ENCODE measurements at regions not wholly inside any gene's neighbourhood (a gene's known extent, or its start where the extent isn't known, plus 50 kb on each side); places are given as distances from the start of the nearest gene placed in this dataset.
A peak's percentile ranks its signal among the peaks of the same experiment; 100 is the strongest.

- no peak overlapping the region for H2AK5ac ChIP-seq (ENCODE audit: low read length)
- no peak overlapping the region for H2BK12ac ChIP-seq (ENCODE audit: low read length)
- no peak overlapping the region for H2BK120ac ChIP-seq (ENCODE audit: insufficient read depth, low read length, poor library complexity)
- H3K27ac ChIP-seq (ENCODE audit: low read depth, low read length) = no peak overlapping the region
- H3K9me3 ChIP-seq (ENCODE audit: insufficient read depth, low read depth, low read length) = peaks cover 9% of the 10 kb centered on the region
- no peak overlapping the region for H2BK5ac ChIP-seq (ENCODE audit: low read depth, low read length, poor library complexity)
- H3K23ac ChIP-seq (ENCODE audit: low read length) = no peak overlapping the region
- peaks cover 4% of the 10 kb centered on the region for H3K79me1 ChIP-seq (ENCODE audit: low read length)
- no peak overlapping the region for H4K91ac ChIP-seq (ENCODE audit: low read depth, low read length)
- H3K4me3 ChIP-seq (ENCODE audit: low read depth, low read length) = no peak overlapping the region
- H3K4me2 ChIP-seq (ENCODE audit: low read length) = no peak overlapping the region
- H3K27me3 ChIP-seq (ENCODE audit: insufficient read depth, low read length) = no peaks in the 10 kb centered on the region
- no peak overlapping the region for H2AFZ ChIP-seq (ENCODE audit: insufficient read depth, low read length, poor library complexity)
- H3K4ac ChIP-seq (ENCODE audit: low read depth, low read length) = no peak overlapping the region
- no peaks in the 10 kb centered on the region for H3K36me3 ChIP-seq (ENCODE audit: control insufficient read depth in 1 of 2, insufficient read depth in 2 of 2, low read length in 2 of 2)
- no peak overlapping the region for H3K14ac ChIP-seq (ENCODE audit: low read length)
- DNase-seq = no peak
- no peaks in the 10 kb centered on the region for H3K79me2 ChIP-seq (ENCODE audit: control insufficient read depth, insufficient read depth, low read length, poor library complexity)
- H3K9ac ChIP-seq (ENCODE audit: low read length) = no peak overlapping the region
- no peak overlapping the region for H4K8ac ChIP-seq (ENCODE audit: low read depth, low read length)
- no CpG with 5 or more reads among the region's 11 CpGs for WGBS (ENCODE audit: extremely low coverage, insufficient coverage, insufficient read length)
- H3K4me1 ChIP-seq (ENCODE audit: control insufficient read depth in 1 of 2, insufficient read depth in 2 of 2, low read length in 2 of 2) = peaks cover 19 to 20% of the 10 kb centered on the region in 2 experiments
- no peak overlapping the region for H3K18ac ChIP-seq (ENCODE audit: low read length)
- H4K12ac ChIP-seq (ENCODE audit: low read depth, low read length) = no peak overlapping the region
Measured at GRCh38 chr6:110545081-110545872, 68.9 kb upstream of the SLC22A16 start.

- DNase-seq = no peak
- Histone ChIP-seq H3K4me3 (ENCODE audit: low read depth, low read length) (no peak overlapping the region), H2BK5ac (ENCODE audit: low read depth, low read length, poor library complexity) (no peak overlapping the region), H2BK12ac (ENCODE audit: low read length) (no peak overlapping the region), H3K18ac (ENCODE audit: low read length) (no peak overlapping the region), H2BK120ac (ENCODE audit: insufficient read depth, low read length, poor library complexity) (no peak overlapping the region), H4K8ac (ENCODE audit: low read depth, low read length) (no peak overlapping the region), H3K27me3 (ENCODE audit: insufficient read depth, low read length) (no peaks in the 10 kb centered on the region), H3K79me1 (ENCODE audit: low read length) (peaks cover 4% of the 10 kb centered on the region), H3K27ac (ENCODE audit: low read depth, low read length) (no peak overlapping the region), H3K9ac (ENCODE audit: low read length) (no peak overlapping the region), H3K79me2 (ENCODE audit: control insufficient read depth, insufficient read depth, low read length, poor library complexity) (no peaks in the 10 kb centered on the region), H3K14ac (ENCODE audit: low read length) (peak overlapping the region; percentile 22), H3K23ac (ENCODE audit: low read length) (no peak overlapping the region), H3K36me3 (ENCODE audit: control insufficient read depth in 1 of 2, insufficient read depth in 2 of 2, low read length in 2 of 2) (no peaks in the 10 kb centered on the region), H2AFZ (ENCODE audit: insufficient read depth, low read length, poor library complexity) (no peak overlapping the region), H3K4me2 (ENCODE audit: low read length) (no peak overlapping the region), H4K12ac (ENCODE audit: low read depth, low read length) (no peak overlapping the region), H2AK5ac (ENCODE audit: low read length) (peak overlapping the region; percentile 50), H3K4me1 (ENCODE audit: control insufficient read depth in 1 of 2, insufficient read depth in 2 of 2, low read length in 2 of 2) (peaks cover 19 to 20% of the 10 kb centered on the region in 2 experiments), H4K91ac (ENCODE audit: low read depth, low read length) (no peak overlapping the region), H3K9me3 (ENCODE audit: insufficient read depth, low read depth, low read length) (peaks cover 8% of the 10 kb centered on the region), H3K4ac (ENCODE audit: low read depth, low read length) (no peak overlapping the region)
- WGBS (ENCODE audit: extremely low coverage, insufficient coverage, insufficient read length) = no CpG with 5 or more reads among the region's 5 CpGs
Measured at GRCh38 chr6:110544472-110544871, 68.1 kb upstream of the SLC22A16 start.

DNA sequence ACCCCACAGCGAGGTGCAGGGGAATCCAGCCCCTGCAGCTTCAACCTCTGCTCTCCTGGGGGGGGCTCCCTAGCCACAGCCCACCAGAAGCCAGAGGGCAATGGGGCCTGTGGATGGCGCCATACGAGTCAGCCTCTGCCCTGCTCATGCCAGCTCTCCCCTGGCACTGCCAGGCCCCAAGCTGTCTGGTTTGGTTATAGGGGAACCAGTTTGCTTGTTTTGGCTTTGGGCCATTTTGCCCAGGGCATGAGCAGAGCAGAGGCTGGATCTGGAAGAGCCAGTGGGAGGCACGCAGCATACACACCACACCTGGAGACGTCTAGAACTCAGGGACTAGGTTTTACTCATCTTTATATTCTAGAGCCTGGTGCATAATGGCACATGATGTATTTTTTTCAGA is 66.7 kb upstream of the SLC22A16 start:
- Histone ChIP-seq H3K79me1 (ENCODE audit: low read length) (peaks cover 4% of the 10 kb centered on the region), H3K27me3 (ENCODE audit: insufficient read depth, low read length) (no peaks in the 10 kb centered on the region), H3K9ac (ENCODE audit: low read length) (no peak overlapping the region), H3K18ac (ENCODE audit: low read length) (peak overlapping the region; percentile 10), H2BK120ac (ENCODE audit: insufficient read depth, low read length, poor library complexity) (no peak overlapping the region), H2BK5ac (ENCODE audit: low read depth, low read length, poor library complexity) (no peak overlapping the region), H3K9me3 (ENCODE audit: insufficient read depth, low read depth, low read length) (peaks cover 7% of the 10 kb centered on the region), H3K36me3 (ENCODE audit: control insufficient read depth in 1 of 2, insufficient read depth in 2 of 2, low read length in 2 of 2) (no peaks in the 10 kb centered on the region), H2AK5ac (ENCODE audit: low read length) (no peak overlapping the region), H2BK12ac (ENCODE audit: low read length) (peak overlapping the region; percentile 19), H4K12ac (ENCODE audit: low read depth, low read length) (no peak overlapping the region), H3K4me2 (ENCODE audit: low read length) (no peak overlapping the region), H4K91ac (ENCODE audit: low read depth, low read length) (peak overlapping the region; percentile 10), H3K4ac (ENCODE audit: low read depth, low read length) (no peak overlapping the region), H4K8ac (ENCODE audit: low read depth, low read length) (no peak overlapping the region), H3K79me2 (ENCODE audit: control insufficient read depth, insufficient read depth, low read length, poor library complexity) (no peaks in the 10 kb centered on the region), H3K4me3 (ENCODE audit: low read depth, low read length) (no peak overlapping the region), H3K14ac (ENCODE audit: low read length) (peak overlapping the region; percentile 33), H3K4me1 (ENCODE audit: control insufficient read depth in 1 of 2, insufficient read depth in 2 of 2, low read length in 2 of 2) (peaks cover 18 to 23% of the 10 kb centered on the region in 2 experiments), H3K27ac (ENCODE audit: low read depth, low read length) (no peak overlapping the region), H3K23ac (ENCODE audit: low read length) (no peak overlapping the region), H2AFZ (ENCODE audit: insufficient read depth, low read length, poor library complexity) (peak overlapping the region; percentile 20)
- WGBS (ENCODE audit: extremely low coverage, insufficient coverage, insufficient read length) = no CpG with 5 or more reads among the region's 5 CpGs
- DNase-seq = no peak

DNA sequence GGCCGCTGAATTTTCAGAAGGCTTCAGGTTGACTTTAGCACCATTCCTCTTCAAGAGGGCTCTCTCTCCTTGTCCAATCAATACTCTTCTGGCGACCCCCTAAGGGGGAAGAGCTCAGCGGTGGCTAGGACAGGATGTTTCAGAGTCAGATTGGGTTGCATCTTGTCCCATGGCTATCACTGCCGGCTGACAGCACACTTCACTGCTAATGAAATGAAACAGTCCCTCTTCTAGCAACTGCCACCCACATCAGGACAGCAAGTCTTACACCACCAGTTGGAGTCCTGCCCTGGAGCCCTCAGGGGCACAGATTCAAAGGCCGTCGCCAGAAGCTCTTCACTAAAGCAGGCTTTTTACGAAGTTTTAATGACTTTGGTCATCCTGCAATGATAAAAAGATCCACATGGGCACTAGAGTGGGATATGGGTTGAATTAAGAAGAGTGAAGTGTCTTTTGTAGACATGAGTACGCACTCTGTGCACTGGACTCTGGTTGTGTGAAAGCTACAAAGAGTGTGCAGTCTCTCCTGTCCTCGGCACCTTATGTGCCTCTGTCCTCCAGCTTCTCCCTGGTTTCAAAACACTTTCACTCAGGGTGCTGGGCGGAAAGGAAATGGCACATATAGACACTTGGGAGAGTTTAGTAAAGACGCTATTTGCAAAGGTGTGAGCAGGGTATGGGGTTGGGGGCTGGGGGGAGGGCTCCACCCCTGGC is 66.1 kb upstream of the SLC22A16 start:
- H2BK120ac ChIP-seq (ENCODE audit: insufficient read depth, low read length, poor library complexity) = no peak overlapping the region
- no peak for DNase-seq
- peak overlapping the region; percentile 5 for H3K27ac ChIP-seq (ENCODE audit: low read depth, low read length)
- H2AK5ac ChIP-seq (ENCODE audit: low read length) = no peak overlapping the region
- H3K27me3 ChIP-seq (ENCODE audit: insufficient read depth, low read length) = no peaks in the 10 kb centered on the region
- H3K4me2 ChIP-seq (ENCODE audit: low read length) = no peak overlapping the region
- no peak overlapping the region for H3K9ac ChIP-seq (ENCODE audit: low read length)
- H2AFZ ChIP-seq (ENCODE audit: insufficient read depth, low read length, poor library complexity) = no peak overlapping the region
- H4K12ac ChIP-seq (ENCODE audit: low read depth, low read length) = no peak overlapping the region
- H3K79me1 ChIP-seq (ENCODE audit: low read length) = peaks cover 4% of the 10 kb centered on the region
- no peak overlapping the region for H3K14ac ChIP-seq (ENCODE audit: low read length)
- H4K8ac ChIP-seq (ENCODE audit: low read depth, low read length) = no peak overlapping the region
- H3K79me2 ChIP-seq (ENCODE audit: control insufficient read depth, insufficient read depth, low read length, poor library complexity) = no peaks in the 10 kb centered on the region
- H3K36me3 ChIP-seq (ENCODE audit: control insufficient read depth in 1 of 2, insufficient read depth in 2 of 2, low read length in 2 of 2) = no peaks in the 10 kb centered on the region
- peak overlapping the region; percentile 10 for H3K18ac ChIP-seq (ENCODE audit: low read length)
- H4K91ac ChIP-seq (ENCODE audit: low read depth, low read length) = no peak overlapping the region
- H2BK12ac ChIP-seq (ENCODE audit: low read length) = no peak overlapping the region
- no peak overlapping the region for H3K4me3 ChIP-seq (ENCODE audit: low read depth, low read length)
- no CpG with 5 or more reads among the region's 11 CpGs for WGBS (ENCODE audit: extremely low coverage, insufficient coverage, insufficient read length)
- H2BK5ac ChIP-seq (ENCODE audit: low read depth, low read length, poor library complexity) = no peak overlapping the region
- H3K23ac ChIP-seq (ENCODE audit: low read length) = no peak overlapping the region
- peaks cover 17 to 22% of the 10 kb centered on the region in 2 experiments for H3K4me1 ChIP-seq (ENCODE audit: control insufficient read depth in 1 of 2, insufficient read depth in 2 of 2, low read length in 2 of 2)
- H3K9me3 ChIP-seq (ENCODE audit: insufficient read depth, low read depth, low read length) = peaks cover 7% of the 10 kb centered on the region
- H3K4ac ChIP-seq (ENCODE audit: low read depth, low read length) = no peak overlapping the region
